Fibroblast of the aortic adventitia (primary cell): ENCODE measurements at regions not wholly inside any gene's neighbourhood (a gene's known extent, or its start where the extent isn't known, plus 50 kb on each side); places are given as distances from the start of the nearest gene placed in this dataset.

ENCODE experiments used
- DNase-seq: peaks from one replicate; pipeline ENCODE4 v3.0.0-alpha.2; 2010; ENCODE audit warnings: low read depth
- H3K4me3 ChIP-seq: 2 replicates; pipeline ENCODE4 v1.5.1; 2011; ENCODE audit warnings: low read depth, mild to moderate bottlenecking, control low read depth, low read length, moderate library complexity
- CTCF ChIP-seq: IDR thresholded peaks from 2 replicates; pipeline ENCODE4 v1.5.1; 2011; ENCODE audit warnings: mild to moderate bottlenecking, low read length, control low read depth, inconsistent platforms; ENCODE audit not compliant: insufficient read depth

GRCh38 chr2:238520359-238520886, 93.7 kb downstream of the ASB1 start:
- TF ChIP-seq CTCF = no peak
- DNase-seq = no peak

DNA sequence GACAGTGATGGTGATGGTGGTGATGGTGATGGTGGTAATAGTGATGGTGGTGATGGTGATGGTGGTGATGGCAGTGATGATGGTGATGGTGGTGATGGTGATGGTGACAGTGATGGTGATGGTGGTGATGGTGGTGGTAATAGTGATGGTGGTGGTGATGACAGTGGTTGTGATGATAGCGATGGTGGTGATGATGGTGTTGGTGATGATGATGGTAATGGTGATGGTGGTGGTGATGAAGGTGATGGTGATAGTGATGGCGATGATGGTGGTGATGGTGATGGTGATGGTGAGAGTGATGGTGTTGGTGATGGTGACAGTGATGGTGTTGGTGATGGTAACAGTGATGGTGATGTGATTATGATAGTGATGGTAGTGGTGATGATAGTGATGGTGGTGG, 94.3 kb downstream of the ASB1 start:
- no peak for TF ChIP-seq CTCF
- H3K4me3 ChIP-seq = no peak overlapping the region

More at GRCh38 chr2:238520359-238520886, 93.7 kb downstream of the ASB1 start:
- H3K4me3 ChIP-seq = no peak overlapping the region

DNA sequence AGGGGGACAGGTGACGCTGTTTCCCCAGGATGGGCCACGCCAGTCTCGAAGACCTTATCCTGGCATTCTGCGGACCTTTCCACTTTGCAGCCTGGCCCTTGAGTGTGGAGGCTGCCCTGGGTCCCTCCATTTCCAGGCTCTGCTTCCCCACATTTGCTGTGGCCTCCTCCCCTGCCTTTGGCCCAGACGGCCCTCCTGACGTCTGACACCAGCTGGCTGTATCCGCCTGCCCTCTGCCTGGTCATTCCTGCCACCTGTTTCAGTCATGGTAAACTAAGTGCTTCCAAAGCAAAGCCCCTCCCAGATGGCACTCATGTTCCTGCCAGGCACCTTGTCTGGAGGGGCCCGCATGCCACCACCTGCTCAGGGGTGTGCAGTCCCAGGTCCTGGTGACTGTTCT, 95.1 kb downstream of the ASB1 start:
- TF ChIP-seq CTCF = no peak
- no peak overlapping the region for H3K4me3 ChIP-seq
- DNase-seq = no peak

More for the DNA sequence above, 94.3 kb downstream of the ASB1 start:
- DNase-seq = no peak

DNA sequence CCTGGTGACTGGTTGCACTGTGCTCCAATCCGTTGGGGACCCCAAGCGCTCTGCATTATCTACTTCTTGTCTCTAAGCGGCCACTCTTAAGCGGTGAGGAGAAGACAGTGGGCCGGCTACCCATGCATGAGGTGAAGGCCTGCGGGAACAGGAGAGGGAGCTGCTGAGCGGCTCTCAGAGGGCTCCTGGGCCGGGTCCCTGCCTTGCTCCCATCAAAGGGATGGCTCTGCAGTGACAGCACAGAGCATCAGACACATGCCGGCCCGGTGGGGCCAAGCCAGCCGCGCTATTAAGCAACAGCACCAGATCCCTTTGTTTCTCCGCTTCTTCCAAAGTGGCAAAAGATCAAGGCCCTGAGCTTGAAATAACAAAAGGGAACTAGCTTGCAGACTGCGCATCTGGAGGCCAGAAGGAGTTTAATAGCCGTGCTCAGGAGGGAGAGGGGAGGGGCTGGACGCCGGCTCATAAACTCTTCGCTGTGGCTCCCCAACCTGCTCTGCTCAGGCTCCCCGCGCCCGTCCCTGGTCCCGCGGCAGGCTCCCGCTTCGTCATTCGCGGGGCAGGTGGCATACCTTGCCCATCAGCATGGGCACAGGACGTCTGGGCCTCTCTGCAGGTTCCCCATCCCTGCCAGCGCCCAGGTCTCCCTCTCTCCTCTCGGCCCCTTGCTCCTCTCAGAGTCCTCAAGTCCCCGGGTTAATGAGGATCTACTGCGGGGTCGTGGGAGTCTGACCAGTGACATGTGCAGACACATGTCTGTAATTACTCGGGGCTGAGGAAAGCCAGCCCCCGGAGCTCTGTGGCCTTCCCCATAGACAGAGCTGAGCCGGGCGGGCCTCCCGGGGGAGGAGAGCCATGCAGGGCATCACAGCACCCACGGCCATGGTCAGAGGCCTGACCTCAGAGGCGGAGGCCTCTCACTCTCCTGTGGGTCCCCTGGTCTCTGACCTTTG, 96.7 kb downstream of the ASB1 start:
- peak; percentile 84 for DNase-seq
- H3K4me3 ChIP-seq = no peak overlapping the region
- TF ChIP-seq CTCF = peak; percentile 45

DNA sequence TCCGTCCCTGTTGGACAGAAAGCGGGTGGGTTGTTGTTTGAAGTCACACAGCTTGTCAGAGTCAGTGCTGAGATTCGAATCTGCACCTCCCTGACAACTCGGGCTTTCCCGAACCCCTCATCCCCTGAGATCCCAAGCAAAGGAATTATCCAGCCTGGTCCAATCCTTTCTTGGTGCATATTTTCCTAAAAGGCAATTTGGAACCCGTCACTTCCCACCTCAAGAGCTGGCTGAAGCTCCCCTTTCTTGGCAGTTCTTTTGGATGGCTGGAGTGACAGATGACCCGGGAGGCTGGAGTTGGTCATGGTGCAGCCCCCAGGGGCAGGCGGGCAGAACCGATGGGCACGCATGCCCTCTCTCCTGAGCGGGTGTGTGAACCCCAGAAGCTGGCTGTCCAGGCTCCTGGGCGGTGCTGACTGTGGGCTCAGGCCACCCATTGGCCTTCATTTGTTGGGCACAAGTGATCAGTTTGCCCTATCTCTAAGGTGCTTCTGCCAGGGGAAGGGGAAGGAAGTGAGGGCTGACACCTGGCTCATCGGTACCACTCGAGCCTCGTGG, 97.8 kb downstream of the ASB1 start:
- no peak for TF ChIP-seq CTCF

DNA sequence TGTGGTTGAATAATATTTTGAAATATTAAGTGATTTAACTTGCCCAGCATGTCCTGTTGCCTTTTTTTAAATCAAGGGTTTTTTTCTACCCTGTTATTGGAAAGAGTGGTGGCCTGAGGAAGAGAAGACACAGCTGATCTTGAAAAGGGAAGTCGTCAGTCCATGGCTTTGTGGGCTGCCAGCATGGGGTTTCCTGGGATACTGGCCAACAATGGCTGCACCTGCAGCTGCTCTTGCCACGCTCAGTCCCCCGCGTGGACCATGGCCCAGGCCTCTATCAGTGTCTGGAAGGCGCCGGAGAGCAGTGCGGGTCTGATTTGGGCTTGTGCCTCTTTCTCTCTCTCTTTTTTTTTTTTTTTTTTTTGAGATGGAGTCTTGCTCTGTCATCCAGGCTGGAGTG, 99.3 kb downstream of the ASB1 start:
- no peak for TF ChIP-seq CTCF
- H3K4me3 ChIP-seq = no peak overlapping the region
- no peak for DNase-seq

More for the DNA sequence above, 97.8 kb downstream of the ASB1 start:
- DNase-seq = no peak
- H3K4me3 ChIP-seq = no peak overlapping the region
